Hepatocyte (in vitro differentiated cells): ENCODE measurements at regions not wholly inside any gene's neighbourhood (a gene's known extent, or its start where the extent isn't known, plus 50 kb on each side); places are given as distances from the start of the nearest gene placed in this dataset.

Experiments used
- EZH2 ChIP-seq: fragments of 200-600 bp; sonication (generic); IDR thresholded peaks from 2 replicates; pipeline ENCODE4 v1.6.1; 2016; ENCODE audit warnings: antibody characterized with exemption, mild to moderate bottlenecking, borderline replicate concordance
- TF ChIP-seq, protein P1 (sequence below): fragments of 200-600 bp; sonication (generic); IDR thresholded peaks from 2 replicates; pipeline ENCODE4 v1.5.1; 2016; ENCODE audit warnings: antibody characterized with exemption, mild to moderate bottlenecking; ENCODE audit not compliant: poor library complexity

DNA sequence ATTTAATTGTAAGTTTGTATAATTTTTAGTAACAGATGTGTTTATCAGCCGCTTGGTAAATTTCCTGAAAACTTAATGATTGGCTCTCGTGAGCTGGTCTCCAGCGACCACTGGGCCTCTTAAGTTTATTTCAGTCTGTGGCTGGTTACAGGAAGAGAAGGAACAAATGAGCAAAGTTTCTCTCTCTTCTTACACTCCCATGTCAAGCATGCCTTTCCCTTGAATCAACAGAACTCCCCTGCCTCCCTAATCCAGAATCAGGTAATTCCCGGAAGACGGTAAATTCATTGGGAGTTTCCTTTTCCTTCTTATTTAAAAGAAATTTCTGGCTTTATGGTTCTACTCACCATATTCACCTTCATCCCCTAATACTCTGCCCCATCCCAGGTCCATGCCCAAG, 52.5 kb upstream of the POMP start:
- TF ChIP-seq, protein P1, sequence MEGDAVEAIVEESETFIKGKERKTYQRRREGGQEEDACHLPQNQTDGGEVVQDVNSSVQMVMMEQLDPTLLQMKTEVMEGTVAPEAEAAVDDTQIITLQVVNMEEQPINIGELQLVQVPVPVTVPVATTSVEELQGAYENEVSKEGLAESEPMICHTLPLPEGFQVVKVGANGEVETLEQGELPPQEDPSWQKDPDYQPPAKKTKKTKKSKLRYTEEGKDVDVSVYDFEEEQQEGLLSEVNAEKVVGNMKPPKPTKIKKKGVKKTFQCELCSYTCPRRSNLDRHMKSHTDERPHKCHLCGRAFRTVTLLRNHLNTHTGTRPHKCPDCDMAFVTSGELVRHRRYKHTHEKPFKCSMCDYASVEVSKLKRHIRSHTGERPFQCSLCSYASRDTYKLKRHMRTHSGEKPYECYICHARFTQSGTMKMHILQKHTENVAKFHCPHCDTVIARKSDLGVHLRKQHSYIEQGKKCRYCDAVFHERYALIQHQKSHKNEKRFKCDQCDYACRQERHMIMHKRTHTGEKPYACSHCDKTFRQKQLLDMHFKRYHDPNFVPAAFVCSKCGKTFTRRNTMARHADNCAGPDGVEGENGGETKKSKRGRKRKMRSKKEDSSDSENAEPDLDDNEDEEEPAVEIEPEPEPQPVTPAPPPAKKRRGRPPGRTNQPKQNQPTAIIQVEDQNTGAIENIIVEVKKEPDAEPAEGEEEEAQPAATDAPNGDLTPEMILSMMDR, result no peak
- no peak for TF ChIP-seq EZH2
